Psoas muscle (tissue), 7 donors: ENCODE measurements at regions not wholly inside any gene's neighbourhood (a gene's known extent, or its start where the extent isn't known, plus 50 kb on each side); places are given as distances from the start of the nearest gene placed in this dataset.

Experiments
- ATAC-seq, 4 donors: fragments of 200-7000 bp; cut with Tn5 transposase; one replicate each; pipeline ENCODE4 v1.9.1; 2020; ENCODE audit warnings: moderate library complexity in 3 of 4, mild to moderate bottlenecking in 2 of 4
- DNase-seq, 2 donors: peaks; one replicate each; pipeline ENCODE4 v3.0.0-alpha.2; 2020
- H3K27ac ChIP-seq: fragments of 200-600 bp; one replicate; pipeline ENCODE4 v1.8.0; 2022
- H3K27me3 ChIP-seq, 3 donors: fragments of 200-600 bp in 1 of 3; one replicate each; pipeline versions ENCODE4 v1.6.1 to v1.8.0; 2013 to 2022; ENCODE audit warnings: low read length in 2 of 3, mild to moderate bottlenecking in 2 of 3, moderate library complexity in 1 of 3; ENCODE audit not compliant: insufficient read depth in 3 of 3
- H3K36me3 ChIP-seq, 2 donors: fragments of 200-600 bp in 1 of 2; one replicate each; pipeline versions ENCODE4 v1.6.1 to v1.8.0; 2013 to 2022; ENCODE audit warnings: low read depth in 1 of 2, mild to moderate bottlenecking in 1 of 2, moderate library complexity in 1 of 2; ENCODE audit not compliant: insufficient read depth in 1 of 2
- H3K4me1 ChIP-seq: fragments of 200-600 bp; one replicate; pipeline ENCODE4 v1.8.0; 2022
- H3K4me3 ChIP-seq: fragments of 200-600 bp; one replicate; pipeline ENCODE4 v1.8.0; 2022; ENCODE audit warnings: mild to moderate bottlenecking
- H3K9me3 ChIP-seq: fragments of 200-600 bp; one replicate; pipeline ENCODE4 v1.8.0; 2022
- CTCF ChIP-seq: fragments of 200-600 bp; IDR thresholded peaks from one replicate; pipeline ENCODE4 v1.8.0; 2022; ENCODE audit warnings: antibody characterized with exemption
- WGBS, 3 donors: extraction: QIAGEN DNeasy Blood & Tissue Kit; methylation state at CpG; one replicate each; pipeline versions ENCODE4 v1.1.6 to v1.1.7; 2013; 5-methylcytosine and 5-hydroxymethylcytosine counted together
- intact Hi-C, 2 donors: fragments of 100-400 bp; cut with DNase I; formaldehyde crosslinking; loops; one replicate each; pipeline versions ENCODE4 v1.11.0 to v1.14.2; 2022
- donor health status: healthy with polysubstance abuse.
- donor health status: DM: no; HTN: no; CAD: no; lungs with moderate emphysema.
- donor health status: Bipolar disorder and iron deficiency.
- donor health status: healthy.
- donor health status: DM: yes; HTN: yes; CAD: no.
- donor health status: DM: no; HTN: no; CAD: no.
- donor health status: DM: yes; HTN: yes; CAD: no.

GRCh38 chr7:1317646-1318045 lies 85.0 kb downstream of the UNCX start:
- Histone ChIP-seq H3K4me1 (no peaks in the 10 kb centered on the region), H3K36me3 (no peaks in the 10 kb centered on the region), H3K27me3 (peaks cover 0 to 43% (median 14%) of the 10 kb centered on the region in 3 donors), H3K27ac (no peak overlapping the region), H3K4me3 (no peak overlapping the region), H3K9me3 (no peaks in the 10 kb centered on the region)
- ATAC-seq (no peak), DNase-seq (no peak)
- intact Hi-C loops: no loop called here
- whole genome bisulfite sequencing, 3 donors: 76 to 81% (median 80%) methylated on average over 15 of the region's 15 CpGs
- TF ChIP-seq CTCF: no peak

- Histone ChIP-seq H3K27me3 (peaks cover 0 to 44% (median 15%) of the 10 kb centered on the region in 3 donors), H3K4me1 (no peaks in the 10 kb centered on the region), H3K4me3 (no peak overlapping the region), H3K9me3 (no peaks in the 10 kb centered on the region), H3K27ac (no peak overlapping the region), H3K36me3 (no peaks in the 10 kb centered on the region)
- WGBS, 3 donors: 81 to 88% (median 85%) methylated on average over 15 to 16 of the region's 16 CpGs
- no peak for DNase-seq
- TF ChIP-seq CTCF: no peak
- no peak for ATAC-seq
- intact Hi-C loops: no loop called here
These were observed 85.4 kb downstream of the UNCX start for GRCh38 chr7:1318051-1318450.

- Histone ChIP-seq H3K27ac (no peak overlapping the region), H3K36me3 (no peaks in the 10 kb centered on the region), H3K4me3 (no peak overlapping the region), H3K9me3 (no peaks in the 10 kb centered on the region), H3K27me3 (peaks cover 0 to 46% (median 15%) of the 10 kb centered on the region in 3 donors), H3K4me1 (no peaks in the 10 kb centered on the region)
- intact Hi-C loops: no loop called here
- ATAC-seq: no peak
- no peak for TF ChIP-seq CTCF
- DNase-seq: peak in 1 of 2 donors; percentile 46
- WGBS, 3 donors: 69 to 72% (median 72%) methylated on average over 18 of the region's 18 CpGs
These were observed 86.0 kb downstream of the UNCX start for GRCh38 chr7:1318661-1319060.

GRCh38 chr7:1320616-1321240 lies 88.1 kb downstream of the UNCX start:
- ATAC-seq (no peak), DNase-seq (no peak)
- no peak for TF ChIP-seq CTCF
- Histone ChIP-seq H3K4me1 (no peaks in the 10 kb centered on the region), H3K4me3 (no peak overlapping the region), H3K36me3 (no peaks in the 10 kb centered on the region), H3K27ac (no peak overlapping the region), H3K9me3 (no peaks in the 10 kb centered on the region), H3K27me3 (peaks cover 0 to 54% (median 20%) of the 10 kb centered on the region in 3 donors)
- intact Hi-C loops: no loop called here
- 72 to 80% (median 74%) methylated on average over 16 to 17 of the region's 17 CpGs for WGBS, 3 donors
